H9 (cell line): ENCODE measurements at regions not wholly inside any gene's neighbourhood (a gene's known extent, or its start where the extent isn't known, plus 50 kb on each side); places are given as distances from the start of the nearest gene placed in this dataset.

ENCODE experiments used
- DNase-seq: peaks from one replicate; pipeline ENCODE4 v3.0.0-alpha.2; 2017
- H2AFZ ChIP-seq: one replicate; pipeline ENCODE4 v1.6.1; 2013; ENCODE audit warnings: mild to moderate bottlenecking, low read length, control low read depth, moderate library complexity
- H2AK5ac ChIP-seq: 2 replicates; pipeline ENCODE4 v1.6.1; 2013; ENCODE audit warnings: low read length, control low read depth, mixed read lengths; ENCODE audit not compliant: insufficient read length
- H2BK120ac ChIP-seq: one replicate; pipeline ENCODE4 v1.6.1; 2013; ENCODE audit warnings: low read depth, mild to moderate bottlenecking, low read length, control low read depth, inconsistent platforms; ENCODE audit not compliant: poor library complexity, severe bottlenecking
- H2BK12ac ChIP-seq: 2 replicates; pipeline ENCODE4 v1.6.1; 2013; ENCODE audit warnings: low read length, control low read depth, mixed read lengths, low read depth; ENCODE audit not compliant: insufficient read length
- H2BK15ac ChIP-seq: 2 replicates; pipeline ENCODE4 v1.6.1; 2013; ENCODE audit warnings: low read depth, low read length, control low read depth
- H2BK20ac ChIP-seq: one replicate; pipeline ENCODE4 v1.6.1; 2013; ENCODE audit warnings: low read depth, mild to moderate bottlenecking, low read length, control low read depth, inconsistent platforms; ENCODE audit not compliant: poor library complexity, severe bottlenecking
- H2BK5ac ChIP-seq: 2 replicates; pipeline ENCODE4 v1.6.1; 2013; ENCODE audit warnings: low read length, control low read depth, mixed read lengths; ENCODE audit not compliant: insufficient read length
- H3K14ac ChIP-seq: 2 replicates; pipeline ENCODE4 v1.6.1; 2013; ENCODE audit warnings: low read length, control low read depth; ENCODE audit not compliant: insufficient read depth
- H3K18ac ChIP-seq: 2 replicates; pipeline ENCODE4 v1.6.1; 2013; ENCODE audit warnings: low read depth, mild to moderate bottlenecking, mixed read lengths, low read length, control low read depth; ENCODE audit not compliant: insufficient read length
- H3K23ac ChIP-seq: 2 replicates; pipeline ENCODE4 v1.6.1; 2013; ENCODE audit warnings: low read length, control low read depth, mixed read lengths, low read depth; ENCODE audit not compliant: insufficient read length
- H3K23me2 ChIP-seq: 2 replicates; pipeline ENCODE4 v1.6.1; 2013; ENCODE audit warnings: low read depth, mild to moderate bottlenecking, mixed read lengths, low read length, control low read depth; ENCODE audit not compliant: insufficient read length, poor library complexity, severe bottlenecking
- H3K27ac ChIP-seq: 2 replicates; pipeline ENCODE4 v1.5.1; 2013; ENCODE audit warnings: low read length, control low read depth, mixed read lengths, low read depth; ENCODE audit not compliant: insufficient read length
- H3K27me3 ChIP-seq: 2 replicates; pipeline ENCODE4 v1.6.1; 2013; ENCODE audit warnings: low read length, control low read depth, inconsistent platforms; ENCODE audit not compliant: insufficient read depth
- H3K4ac ChIP-seq: 2 replicates; pipeline ENCODE4 v1.6.1; 2013; ENCODE audit warnings: low read depth, mild to moderate bottlenecking, control low read depth, inconsistent platforms, low read length, moderate library complexity
- H3K4me1 ChIP-seq: 2 replicates; pipeline ENCODE4 v1.6.1; 2013; ENCODE audit warnings: low read length, control low read depth, inconsistent platforms; ENCODE audit not compliant: insufficient read depth
- H3K4me2 ChIP-seq: 2 replicates; pipeline ENCODE4 v1.6.1; 2013; ENCODE audit warnings: low read length, control low read depth, mixed read lengths; ENCODE audit not compliant: insufficient read length, insufficient read depth
- H3K56ac ChIP-seq: 2 replicates; pipeline ENCODE4 v1.6.1; 2013; ENCODE audit warnings: low read depth, mild to moderate bottlenecking, mixed read lengths, low read length, control low read depth; ENCODE audit not compliant: insufficient read length
- H3K79me1 ChIP-seq: 2 replicates; pipeline ENCODE4 v1.6.1; 2013; ENCODE audit warnings: low read depth, mild to moderate bottlenecking, moderate library complexity, low read length, control low read depth, inconsistent platforms; ENCODE audit not compliant: insufficient read depth, poor library complexity, severe bottlenecking
- H3K79me2 ChIP-seq: 2 replicates; pipeline ENCODE4 v1.6.1; 2013; ENCODE audit warnings: low read length, control low read depth, inconsistent platforms; ENCODE audit not compliant: insufficient read depth
- H3K9ac ChIP-seq: 2 replicates; pipeline ENCODE4 v1.6.1; 2013; ENCODE audit warnings: low read length, control low read depth, mixed read lengths; ENCODE audit not compliant: insufficient read length; ENCODE audit errors: extremely low read depth
- H3K9me3 ChIP-seq: one replicate; pipeline ENCODE4 v1.6.1; 2013; ENCODE audit warnings: low read depth, low read length, inconsistent platforms; ENCODE audit not compliant: control insufficient read depth
- H3T11ph ChIP-seq: one replicate; pipeline ENCODE4 v1.6.1; 2013; ENCODE audit warnings: mild to moderate bottlenecking, low read length, control low read depth, inconsistent platforms
- H4K20me1 ChIP-seq: one replicate; pipeline ENCODE4 v1.6.1; 2013; ENCODE audit not compliant: control insufficient read depth, insufficient read length, insufficient read depth
- H4K5ac ChIP-seq: 2 replicates; pipeline ENCODE4 v1.6.1; 2013; ENCODE audit warnings: low read depth, mild to moderate bottlenecking, mixed read lengths, low read length, control low read depth; ENCODE audit not compliant: insufficient read length
- H4K8ac ChIP-seq: replicated peaks from 2 replicates; pipeline ENCODE4 v1.6.1; 2013; ENCODE audit warnings: low read length, control low read depth, mixed read lengths, low read depth; ENCODE audit not compliant: insufficient read length
- H4K91ac ChIP-seq: 2 replicates; pipeline ENCODE4 v1.6.1; 2013; ENCODE audit warnings: low read depth, mild to moderate bottlenecking, moderate library complexity, mixed read lengths, low read length, control low read depth; ENCODE audit not compliant: insufficient read length
- H3K27ac Mint-ChIP-seq, 3 experiments: 2 replicates in 2 of 3; 3 replicates in 1 of 3; pipeline ENCODE4 v1.8.0; 2020 to 2021; ENCODE audit warnings: mixed read lengths in 3 of 3, mild to moderate bottlenecking in 1 of 3, moderate library complexity in 1 of 3
- H3K27me3 Mint-ChIP-seq: 2 replicates; pipeline ENCODE4 v1.8.0; 2021; ENCODE audit warnings: low read depth, mild to moderate bottlenecking, moderate library complexity, mixed read lengths
- H3K36me3 Mint-ChIP-seq, 3 experiments: 2 replicates in 2 of 3; 3 replicates in 1 of 3; pipeline ENCODE4 v1.8.0; 2020 to 2021; ENCODE audit warnings: low read depth in 3 of 3, mixed read lengths in 3 of 3; ENCODE audit not compliant: insufficient read depth in 1 of 3
- H3K4me1 Mint-ChIP-seq, 2 experiments: 2 replicates each; pipeline ENCODE4 v1.8.0; 2020; ENCODE audit warnings: mixed read lengths in 2 of 2
- H3K4me3 Mint-ChIP-seq, 2 experiments: 2 replicates in 1 of 2; 3 replicates in 1 of 2; pipeline ENCODE4 v1.8.0; 2020 to 2021; ENCODE audit warnings: mild to moderate bottlenecking in 2 of 2, mixed read lengths in 2 of 2, moderate library complexity in 1 of 2
- H3K9me3 Mint-ChIP-seq, 2 experiments: 2 replicates in 1 of 2; 3 replicates in 1 of 2; pipeline ENCODE4 v1.8.0; 2020; ENCODE audit warnings: mild to moderate bottlenecking in 2 of 2, mixed read lengths in 2 of 2, moderate library complexity in 1 of 2
- CTCF ChIP-seq: fragments of 200-600 bp; sonication (generic); conservative IDR thresholded peaks from 3 replicates; pipeline ENCODE4 v1.8.0; 2021; ENCODE audit warnings: antibody characterized with exemption, mild to moderate bottlenecking
- WGBS: extraction: QIAGEN DNeasy Blood & Tissue Kit; methylation state at CpG from one replicate; pipeline ENCODE4 v1.1.7; 2013; ENCODE audit warnings: missing lambda C conversion rate, low lambda C conversion rate, mixed read lengths; ENCODE audit not compliant: insufficient read length; ENCODE audit errors: extremely low coverage; 5-methylcytosine and 5-hydroxymethylcytosine counted together

GRCh38 chrX:57985951-57986350 is 75.7 kb upstream of the ZXDA start:
- no peak overlapping the region for H2BK15ac ChIP-seq
- H3K9me3 Mint-ChIP-seq = peaks cover 89 to 97% of the 10 kb centered on the region in 2 experiments
- H3K18ac ChIP-seq = no peak overlapping the region
- no peak for DNase-seq
- H4K5ac ChIP-seq = no peak overlapping the region
- H3K27ac Mint-ChIP-seq = no peak overlapping the region
- H2AK5ac ChIP-seq = no peak overlapping the region
- no peaks in the 10 kb centered on the region for H3K23me2 ChIP-seq
- H3K9ac ChIP-seq = no peak overlapping the region
- no peak overlapping the region for H2BK5ac ChIP-seq
- peaks cover 4% of the 10 kb centered on the region for H3K27me3 Mint-ChIP-seq
- no peak overlapping the region for H3K23ac ChIP-seq
- no peak overlapping the region for H2AFZ ChIP-seq
- H2BK12ac ChIP-seq = no peak overlapping the region
- no peak overlapping the region for H3K27ac ChIP-seq
- no peaks in the 10 kb centered on the region for H3K4me1 ChIP-seq
- no peak overlapping the region for H3K4ac ChIP-seq
- no peak overlapping the region for H3T11ph ChIP-seq
- H4K20me1 ChIP-seq = no peaks in the 10 kb centered on the region
- no peak for TF ChIP-seq CTCF
- no peak overlapping the region for H3K4me3 Mint-ChIP-seq
- no peak overlapping the region for H3K56ac ChIP-seq
- H3K14ac ChIP-seq = no peak overlapping the region
- no peaks in the 10 kb centered on the region for H3K27me3 ChIP-seq
- H4K91ac ChIP-seq = no peak overlapping the region
- no peak overlapping the region for H4K8ac ChIP-seq
- peaks cover 56% of the 10 kb centered on the region for H3K9me3 ChIP-seq
- H3K79me1 ChIP-seq = no peaks in the 10 kb centered on the region
- H2BK120ac ChIP-seq = no peak overlapping the region
- WGBS = no CpG with 5 or more reads among the region's 11 CpGs
- H3K4me2 ChIP-seq = no peak overlapping the region
- H2BK20ac ChIP-seq = no peak overlapping the region
- no peaks in the 10 kb centered on the region for H3K79me2 ChIP-seq
- H3K36me3 Mint-ChIP-seq = peaks cover 20 to 28% (median 28%) of the 10 kb centered on the region in 3 experiments
- no peaks in the 10 kb centered on the region for H3K4me1 Mint-ChIP-seq
